ENCODE measurements at regions not wholly inside any gene's neighbourhood (a gene's known extent, or its start where the extent isn't known, plus 50 kb on each side); places are given as distances from the start of the nearest gene placed in this dataset.

GRCh38 chr2:118696786-118697465 lies 150.5 kb downstream of the EN1 start:
- no peak for DNase-seq

GRCh38 chr2:118693287-118693822 lies 154.1 kb downstream of the EN1 start:
- DNase-seq, result no peak

- no peak for DNase-seq
Observed at GRCh38 chr2:118689874-118690273, 157.6 kb downstream of the EN1 start.

GRCh38 chr2:118689456-118689855 lies 158.0 kb downstream of the EN1 start:
- DNase-seq, result no peak

- DNase-seq, result no peak
Observed at GRCh38 chr2:118689033-118689432, 158.4 kb downstream of the EN1 start.

GRCh38 chr2:118687698-118688097 lies 159.8 kb downstream of the EN1 start:
- no peak for DNase-seq

- no peak for DNase-seq
Observed at GRCh38 chr2:118687192-118687591, 160.3 kb downstream of the EN1 start.

GRCh38 chr2:118686346-118686745 lies 161.1 kb downstream of the EN1 start:
- DNase-seq, result no peak

- DNase-seq, result no peak
Observed at GRCh38 chr2:118683460-118683859, 164.0 kb downstream of the EN1 start.

- no peak for DNase-seq
Observed at GRCh38 chr2:118678985-118679384, 168.5 kb downstream of the EN1 start.

- DNase-seq, result no peak
Observed at GRCh38 chr2:118677546-118677945, 169.9 kb downstream of the EN1 start.

GRCh38 chr2:118675531-118675930 lies 171.9 kb downstream of the EN1 start:
- no peak for DNase-seq

GRCh38 chr2:118672571-118673158 lies 174.8 kb downstream of the EN1 start:
- no peak for DNase-seq

GRCh38 chr2:118671701-118672454 lies 175.6 kb downstream of the EN1 start:
- no peak for DNase-seq

GRCh38 chr2:118670838-118671237 lies 176.6 kb downstream of the EN1 start:
- no peak for DNase-seq

GRCh38 chr2:118670276-118670675 lies 177.2 kb downstream of the EN1 start:
- no peak for DNase-seq

- no peak for DNase-seq
Observed at GRCh38 chr2:118669654-118670053, 177.8 kb downstream of the EN1 start.

- no peak for DNase-seq
Observed at GRCh38 chr2:118668431-118669424, 178.7 kb downstream of the EN1 start.

- DNase-seq, result no peak
Observed at GRCh38 chr2:118667964-118668363, 179.5 kb downstream of the EN1 start.

GRCh38 chr2:118667348-118667747 lies 180.1 kb downstream of the EN1 start:
- no peak for DNase-seq

GRCh38 chr2:118665784-118666529 lies 181.5 kb downstream of the EN1 start:
- DNase-seq, result no peak

GRCh38 chr2:118661179-118661578 lies 186.3 kb downstream of the EN1 start:
- no peak for DNase-seq
